NT2/D1 (cell line): ENCODE measurements at regions not wholly inside any gene's neighbourhood (a gene's known extent, or its start where the extent isn't known, plus 50 kb on each side); places are given as distances from the start of the nearest gene placed in this dataset.

ENCODE experiments used
- DNase-seq: peaks from one replicate; pipeline ENCODE4 v3.0.0-alpha.2; 2011; ENCODE audit warnings: low read depth, low spot score
- H3K27me3 ChIP-seq: 2 replicates; pipeline ENCODE4 v1.6.0; 2011; ENCODE audit warnings: mild to moderate bottlenecking; ENCODE audit not compliant: insufficient read length, insufficient read depth
- H3K36me3 ChIP-seq: 2 replicates; pipeline ENCODE4 v1.6.1; 2011; ENCODE audit warnings: mild to moderate bottlenecking, low read length, mixed read lengths; ENCODE audit not compliant: insufficient read depth, insufficient read length
- H3K4me1 ChIP-seq: 2 replicates; pipeline ENCODE4 v1.5.1; 2011; ENCODE audit not compliant: insufficient read depth, insufficient read length
- H3K4me3 ChIP-seq: 2 replicates; pipeline ENCODE4 v1.5.1; 2011; ENCODE audit warnings: low read depth; ENCODE audit not compliant: insufficient read length
- H3K9ac ChIP-seq: 2 replicates; pipeline ENCODE4 v1.6.0; 2011; ENCODE audit warnings: low read depth; ENCODE audit not compliant: insufficient read length
- H3K9me3 ChIP-seq: 2 replicates; pipeline ENCODE4 v1.5.1; 2011; ENCODE audit warnings: mild to moderate bottlenecking, low read length; ENCODE audit not compliant: insufficient read depth
- SUZ12 ChIP-seq: IDR thresholded peaks from 2 replicates; pipeline ENCODE4 v1.6.1; 2011; ENCODE audit not compliant: insufficient read length, insufficient read depth; ENCODE audit errors: extremely low read depth
- YY1 ChIP-seq: IDR thresholded peaks from 2 replicates; pipeline ENCODE4 v1.6.1; 2011; ENCODE audit not compliant: insufficient read length, insufficient read depth
- ZNF274 ChIP-seq: IDR thresholded peaks from 2 replicates; pipeline ENCODE4 v1.6.1; 2011; ENCODE audit warnings: mild to moderate bottlenecking, low read depth, low read length

DNA sequence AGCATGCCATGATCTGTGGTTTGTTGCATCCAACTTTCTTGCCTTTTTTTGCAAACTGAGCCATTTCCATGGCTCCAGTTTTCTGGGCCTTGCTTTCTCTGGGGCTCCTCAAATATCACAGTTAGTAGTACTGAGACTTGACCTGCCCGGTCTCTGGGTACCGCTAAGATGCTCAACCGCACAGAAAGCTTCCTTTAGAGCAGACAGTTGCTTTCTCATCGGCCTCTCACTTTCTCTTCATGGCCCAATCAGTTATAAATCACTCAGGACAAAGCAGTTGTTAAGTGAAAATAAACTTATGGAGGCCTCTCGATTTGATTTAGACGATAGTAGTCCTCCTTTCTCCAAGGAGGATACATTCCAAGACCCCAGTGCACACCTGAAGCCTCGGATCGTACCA, 141.2 kb upstream of the ASB18 start:
- TF ChIP-seq YY1 (no peak), SUZ12 (no peak), ZNF274 (no peak)
- H3K9ac ChIP-seq = no peak overlapping the region

DNA sequence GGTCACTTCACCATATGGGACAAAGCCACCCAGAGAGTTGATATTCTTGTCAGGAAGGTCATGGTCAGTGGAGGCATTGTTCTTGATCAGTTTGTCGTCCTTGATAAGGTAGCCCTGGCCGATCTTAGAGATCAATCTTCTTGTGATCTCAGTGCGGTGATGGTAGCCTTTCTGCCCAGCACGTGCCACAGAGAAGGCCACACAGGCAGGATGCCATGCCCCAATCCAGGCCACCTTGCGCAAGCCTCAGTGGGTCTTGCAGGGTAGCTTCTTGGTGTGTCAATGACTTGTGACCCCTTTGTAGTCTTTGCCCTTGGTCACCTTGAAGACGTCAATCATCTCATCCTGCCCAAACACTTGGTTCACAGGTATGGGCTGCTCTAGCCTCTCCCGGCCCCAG, 143.9 kb upstream of the ASB18 start:
- Histone ChIP-seq H3K36me3 (no peaks in the 10 kb centered on the region), H3K4me1 (peaks cover 3% of the 10 kb centered on the region), H3K27me3 (no peaks in the 10 kb centered on the region), H3K9me3 (no peaks in the 10 kb centered on the region), H3K4me3 (no peak overlapping the region), H3K9ac (no peak overlapping the region)
- no peak for DNase-seq
- no peak for TF ChIP-seq ZNF274

More for the DNA sequence above, 141.2 kb upstream of the ASB18 start:
- H3K36me3 ChIP-seq = no peaks in the 10 kb centered on the region
- H3K4me3 ChIP-seq = no peak overlapping the region
- H3K27me3 ChIP-seq = no peaks in the 10 kb centered on the region
- DNase-seq = no peak
- H3K9me3 ChIP-seq = no peaks in the 10 kb centered on the region
- peaks cover 10% of the 10 kb centered on the region for H3K4me1 ChIP-seq

DNA sequence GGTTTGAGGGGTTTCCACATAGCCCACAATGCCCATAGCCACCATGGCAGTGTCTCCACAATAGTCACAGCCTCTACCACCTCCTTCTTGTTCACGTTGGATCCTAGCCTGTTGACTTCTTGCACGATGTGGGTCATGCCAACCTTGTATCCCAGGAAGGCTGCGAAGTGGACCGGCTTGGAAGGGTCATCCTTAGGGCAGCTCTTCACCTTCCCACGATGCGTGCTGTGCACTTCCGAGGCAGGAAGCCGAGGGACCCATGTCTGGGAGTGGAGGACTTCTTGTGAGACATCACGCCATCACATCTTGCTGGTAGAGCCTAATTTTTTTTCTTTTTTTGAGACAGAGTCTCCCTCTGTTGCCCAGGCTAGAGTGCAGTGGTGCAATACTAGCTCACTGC, 144.6 kb upstream of the ASB18 start:
- H3K4me3 ChIP-seq = no peak overlapping the region
- H3K4me1 ChIP-seq = no peaks in the 10 kb centered on the region
- H3K27me3 ChIP-seq = no peaks in the 10 kb centered on the region
- no peaks in the 10 kb centered on the region for H3K9me3 ChIP-seq
- no peaks in the 10 kb centered on the region for H3K36me3 ChIP-seq
- TF ChIP-seq ZNF274 = no peak
- TF ChIP-seq YY1 = no peak
- TF ChIP-seq SUZ12 = no peak
- no peak overlapping the region for H3K9ac ChIP-seq
- no peak for DNase-seq

DNA sequence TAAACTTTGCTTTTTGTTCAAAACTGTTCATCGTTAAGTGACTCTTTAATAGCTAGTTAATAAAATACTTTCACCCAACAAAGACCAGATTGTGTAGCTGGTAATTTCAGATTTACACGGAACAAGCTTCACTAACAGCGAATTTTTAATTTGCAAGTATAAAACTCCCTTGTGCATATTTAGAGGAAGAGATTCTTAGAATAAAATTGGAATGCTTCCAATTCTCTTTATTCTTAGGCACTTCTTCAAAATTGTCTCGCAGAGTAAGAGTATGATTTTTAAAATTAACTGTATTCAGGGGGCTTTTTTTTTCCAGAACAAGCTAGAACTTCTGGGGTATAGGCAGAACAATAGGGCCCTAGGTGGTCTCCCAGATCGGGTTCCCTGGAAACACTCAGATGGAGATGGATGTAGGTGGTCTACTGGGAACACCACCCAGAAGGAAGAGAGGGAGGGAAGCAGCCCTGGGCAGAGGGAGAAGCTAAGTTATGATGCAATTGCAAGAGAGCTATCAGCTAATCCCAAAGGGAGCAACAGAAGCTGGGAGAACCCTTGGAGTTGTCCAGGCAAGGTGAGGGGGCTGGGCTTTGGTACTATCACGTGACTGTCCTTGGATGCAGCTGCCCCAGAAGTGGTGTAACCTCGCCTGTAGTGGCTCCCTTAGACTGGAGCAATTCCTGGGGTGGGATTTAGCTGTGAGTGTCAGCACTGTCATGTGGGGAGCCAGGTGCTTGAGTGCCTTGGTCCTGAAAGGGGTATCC, 151.7 kb upstream of the ASB18 start:
- Histone ChIP-seq H3K4me3 (no peak overlapping the region), H3K4me1 (no peaks in the 10 kb centered on the region), H3K36me3 (no peaks in the 10 kb centered on the region), H3K9me3 (no peaks in the 10 kb centered on the region; the same call in 1 of the 2 replicates), H3K27me3 (no peaks in the 10 kb centered on the region), H3K9ac (no peak overlapping the region)
- no peak for DNase-seq
- TF ChIP-seq ZNF274 = no peak

GRCh38 chr2:236417150-236417549, 152.5 kb upstream of the ACKR3 start:
- no peaks in the 10 kb centered on the region for H3K36me3 ChIP-seq

GRCh38 chr2:236430584-236430983, 139.0 kb upstream of the ACKR3 start:
- Histone ChIP-seq H3K4me1 (no peaks in the 10 kb centered on the region), H3K4me3 (no peak overlapping the region), H3K9me3 (no peaks in the 10 kb centered on the region), H3K9ac (no peak overlapping the region), H3K36me3 (no peaks in the 10 kb centered on the region), H3K27me3 (no peaks in the 10 kb centered on the region)
- TF ChIP-seq YY1 (no peak), ZNF274 (no peak), SUZ12 (no peak)
- no peak for DNase-seq

More at GRCh38 chr2:236417150-236417549, 152.5 kb upstream of the ACKR3 start:
- TF ChIP-seq SUZ12 (no peak), ZNF274 (no peak), YY1 (no peak)
- H3K27me3 ChIP-seq = no peaks in the 10 kb centered on the region
- no peak overlapping the region for H3K4me3 ChIP-seq
- no peaks in the 10 kb centered on the region for H3K4me1 ChIP-seq
- H3K9ac ChIP-seq = no peak overlapping the region
- H3K9me3 ChIP-seq = no peaks in the 10 kb centered on the region; the same call in 1 of the 2 replicates
- no peak for DNase-seq

- Histone ChIP-seq H3K9ac (no peak overlapping the region), H3K27me3 (no peaks in the 10 kb centered on the region), H3K36me3 (no peaks in the 10 kb centered on the region), H3K4me1 (no peaks in the 10 kb centered on the region), H3K4me3 (no peak overlapping the region), H3K9me3 (no peaks in the 10 kb centered on the region)
- TF ChIP-seq SUZ12 (no peak), YY1 (no peak), ZNF274 (no peak)
- DNase-seq = no peak
Observed at GRCh38 chr2:236434593-236434992, 135.0 kb upstream of the ACKR3 start.
